Activated naive CD4-positive, alpha-beta T cell treated with anti-CD3 and anti-CD28 coated beads for 36 hours (primary cell): ENCODE measurements at regions not wholly inside any gene's neighbourhood (a gene's known extent, or its start where the extent isn't known, plus 50 kb on each side); places are given as distances from the start of the nearest gene placed in this dataset.

Source experiments
- CTCF ChIA-PET: fragments of 350-600 bp; sonication (Branson Sonifier 250); formaldehyde crosslinking; loops from one replicate; lab custom pipeline; 2021; ENCODE audit warnings: antibody characterized with exemption; lab: Charles Lee
- DNase-seq: peaks from one replicate; pipeline ENCODE4 v3.0.0-alpha.2; 2020
- H3K27ac Mint-ChIP-seq: one replicate; pipeline ENCODE4 v1.8.0; 2021; ENCODE audit warnings: mild to moderate bottlenecking, mixed read lengths
- H3K27me3 Mint-ChIP-seq: one replicate; pipeline ENCODE4 v1.8.0; 2021; ENCODE audit warnings: low read depth, mixed read lengths
- H3K36me3 Mint-ChIP-seq: one replicate; pipeline ENCODE4 v1.8.0; 2021; ENCODE audit warnings: low read depth, mixed read lengths
- H3K4me1 Mint-ChIP-seq: one replicate; pipeline ENCODE4 v1.8.0; 2021; ENCODE audit warnings: low read depth, mixed read lengths
- H3K4me3 Mint-ChIP-seq: one replicate; pipeline ENCODE4 v1.8.0; 2021; ENCODE audit warnings: mild to moderate bottlenecking, moderate library complexity, mixed read lengths
- H3K9me3 Mint-ChIP-seq: one replicate; pipeline ENCODE4 v1.8.0; 2021; ENCODE audit warnings: mixed read lengths
- intact Hi-C: fragments of 100-400 bp; cut with micrococcal nuclease; formaldehyde crosslinking; loops from one replicate; pipeline ENCODE4 v1.15.1; 2023

GRCh38 chr11:123378096-123378495 lies 52.0 kb upstream of the GRAMD1B start:
- H3K36me3 Mint-ChIP-seq, result no peaks in the 10 kb centered on the region
- intact Hi-C loops, result no loop called here

GRCh38 chr11:123377355-123377754 lies 52.7 kb upstream of the GRAMD1B start:
- H3K36me3 Mint-ChIP-seq, result no peaks in the 10 kb centered on the region
- intact Hi-C loops, result no loop called here
- CTCF ChIA-PET, result no interaction called here
- no peak for DNase-seq
- no peak overlapping the region for H3K4me3 Mint-ChIP-seq
- no peaks in the 10 kb centered on the region for H3K9me3 Mint-ChIP-seq
- no peak overlapping the region for H3K27ac Mint-ChIP-seq
- H3K27me3 Mint-ChIP-seq, result peaks cover 12% of the 10 kb centered on the region
- H3K4me1 Mint-ChIP-seq, result peaks cover 28% of the 10 kb centered on the region

More at GRCh38 chr11:123378096-123378495, 52.0 kb upstream of the GRAMD1B start:
- CTCF ChIA-PET, result interaction anchor here (1.0 kb wide), 1 partner anchor 29 kb away, joined by 4 read pairs; no protein-coding TSS in a partner anchor
- Mint-ChIP-seq H3K4me1 (peaks cover 28% of the 10 kb centered on the region), H3K4me3 (no peak overlapping the region), H3K27me3 (peaks cover 11% of the 10 kb centered on the region), H3K9me3 (no peaks in the 10 kb centered on the region), H3K27ac (no peak overlapping the region)
- no peak for DNase-seq

GRCh38 chr11:123375832-123376231 lies 54.2 kb upstream of the GRAMD1B start:
- no peaks in the 10 kb centered on the region for H3K9me3 Mint-ChIP-seq
- DNase-seq, result no peak
- CTCF ChIA-PET, result no interaction called here
- peaks cover 18% of the 10 kb centered on the region for H3K4me1 Mint-ChIP-seq
- no peak overlapping the region for H3K4me3 Mint-ChIP-seq
- H3K36me3 Mint-ChIP-seq, result peaks cover 1% of the 10 kb centered on the region
- peaks cover 18% of the 10 kb centered on the region for H3K27me3 Mint-ChIP-seq
- intact Hi-C loops, result no loop called here
- no peak overlapping the region for H3K27ac Mint-ChIP-seq

GRCh38 chr11:123374622-123374968 lies 55.5 kb upstream of the GRAMD1B start:
- intact Hi-C loops, result no loop called here
- peaks cover 18% of the 10 kb centered on the region for H3K27me3 Mint-ChIP-seq
- peaks cover 10% of the 10 kb centered on the region for H3K4me1 Mint-ChIP-seq
- no peak overlapping the region for H3K27ac Mint-ChIP-seq
- peaks cover 1% of the 10 kb centered on the region for H3K36me3 Mint-ChIP-seq
- DNase-seq, result no peak
- H3K9me3 Mint-ChIP-seq, result no peaks in the 10 kb centered on the region
- no peak overlapping the region for H3K4me3 Mint-ChIP-seq
- CTCF ChIA-PET, result interaction anchor here (1.0 to 1.4 kb wide), 4 partner anchors 21 to 333 kb away, joined by 3 read pairs; no protein-coding TSS in a partner anchor

GRCh38 chr11:123373754-123374621 lies 56.1 kb upstream of the GRAMD1B start:
- H3K27me3 Mint-ChIP-seq, result peaks cover 18% of the 10 kb centered on the region
- no peak overlapping the region for H3K27ac Mint-ChIP-seq
- H3K4me3 Mint-ChIP-seq, result no peak overlapping the region
- peaks cover 1% of the 10 kb centered on the region for H3K36me3 Mint-ChIP-seq
- H3K9me3 Mint-ChIP-seq, result no peaks in the 10 kb centered on the region
- DNase-seq, result no peak
- CTCF ChIA-PET, result interaction anchor here (1.0 to 1.4 kb wide), 4 partner anchors 17 to 333 kb away, joined by 3 to 4 read pairs (median 3); no protein-coding TSS in a partner anchor
- H3K4me1 Mint-ChIP-seq, result peaks cover 10% of the 10 kb centered on the region
- intact Hi-C loops, result no loop called here

GRCh38 chr11:123371506-123372297 lies 58.4 kb upstream of the GRAMD1B start:
- peaks cover 8% of the 10 kb centered on the region for H3K4me1 Mint-ChIP-seq
- H3K27me3 Mint-ChIP-seq, result peaks cover 18% of the 10 kb centered on the region
- CTCF ChIA-PET, result interaction anchor here (0.8 kb wide), 1 partner anchor 14 kb away, joined by 3 read pairs; no protein-coding TSS in a partner anchor
- intact Hi-C loops, result no loop called here
- no peaks in the 10 kb centered on the region for H3K9me3 Mint-ChIP-seq
- H3K4me3 Mint-ChIP-seq, result no peak overlapping the region
- peaks cover 3% of the 10 kb centered on the region for H3K36me3 Mint-ChIP-seq
- no peak for DNase-seq
- no peak overlapping the region for H3K27ac Mint-ChIP-seq

GRCh38 chr11:123366924-123367323 lies 63.1 kb upstream of the GRAMD1B start:
- peaks cover 3% of the 10 kb centered on the region for H3K36me3 Mint-ChIP-seq
- H3K4me1 Mint-ChIP-seq, result peaks cover 16% of the 10 kb centered on the region
- H3K9me3 Mint-ChIP-seq, result no peaks in the 10 kb centered on the region
- CTCF ChIA-PET, result interaction anchor here (0.8 to 1.1 kb wide), 2 partner anchors 9 to 13 kb away, joined by 3 to 6 read pairs; no protein-coding TSS in a partner anchor
- H3K27me3 Mint-ChIP-seq, result peaks cover 31% of the 10 kb centered on the region
- no peak for DNase-seq
- H3K4me3 Mint-ChIP-seq, result no peak overlapping the region
- intact Hi-C loops, result no loop called here
- H3K27ac Mint-ChIP-seq, result no peak overlapping the region

GRCh38 chr11:123365955-123366354 lies 64.1 kb upstream of the GRAMD1B start:
- intact Hi-C loops, result no loop called here
- peaks cover 33% of the 10 kb centered on the region for H3K27me3 Mint-ChIP-seq
- H3K9me3 Mint-ChIP-seq, result no peaks in the 10 kb centered on the region
- no peak overlapping the region for H3K4me3 Mint-ChIP-seq
- peaks cover 2% of the 10 kb centered on the region for H3K36me3 Mint-ChIP-seq
- DNase-seq, result no peak
- H3K4me1 Mint-ChIP-seq, result peaks cover 18% of the 10 kb centered on the region
- H3K27ac Mint-ChIP-seq, result no peak overlapping the region
- CTCF ChIA-PET, result no interaction called here

GRCh38 chr11:123364080-123364479 lies 66.0 kb upstream of the GRAMD1B start:
- H3K4me3 Mint-ChIP-seq, result no peak overlapping the region
- CTCF ChIA-PET, result interaction anchor here (2.1 kb wide), 1 partner anchor 103 kb away, joined by 4 read pairs; no protein-coding TSS in a partner anchor
- intact Hi-C loops, result no loop called here

GRCh38 chr11:123363556-123363955 lies 66.5 kb upstream of the GRAMD1B start:
- H3K36me3 Mint-ChIP-seq, result peaks cover 2% of the 10 kb centered on the region
- H3K27ac Mint-ChIP-seq, result no peak overlapping the region
- DNase-seq, result no peak
- H3K4me1 Mint-ChIP-seq, result peaks cover 23% of the 10 kb centered on the region
- CTCF ChIA-PET, result interaction anchor here (2.1 kb wide), 1 partner anchor 102 kb away, joined by 4 read pairs; no protein-coding TSS in a partner anchor
- peaks cover 52% of the 10 kb centered on the region for H3K27me3 Mint-ChIP-seq
- no peak overlapping the region for H3K4me3 Mint-ChIP-seq
- H3K9me3 Mint-ChIP-seq, result no peaks in the 10 kb centered on the region
- intact Hi-C loops, result no loop called here

More at GRCh38 chr11:123364080-123364479, 66.0 kb upstream of the GRAMD1B start:
- H3K4me1 Mint-ChIP-seq, result peaks cover 22% of the 10 kb centered on the region
- DNase-seq, result no peak
- no peaks in the 10 kb centered on the region for H3K9me3 Mint-ChIP-seq
- H3K27ac Mint-ChIP-seq, result no peak overlapping the region
- H3K27me3 Mint-ChIP-seq, result peaks cover 47% of the 10 kb centered on the region
- peaks cover 2% of the 10 kb centered on the region for H3K36me3 Mint-ChIP-seq

GRCh38 chr11:123362941-123363340 lies 67.1 kb upstream of the GRAMD1B start:
- no peak for DNase-seq
- peak overlapping the region; percentile 3 for H3K4me3 Mint-ChIP-seq
- CTCF ChIA-PET, result interaction anchor here (1.0 to 2.1 kb wide), 4 partner anchors 18 to 102 kb away, joined by 3 to 4 read pairs (median 4); no protein-coding TSS in a partner anchor
- H3K27ac Mint-ChIP-seq, result no peak overlapping the region
- H3K36me3 Mint-ChIP-seq, result peaks cover 2% of the 10 kb centered on the region
- H3K27me3 Mint-ChIP-seq, result peaks cover 55% of the 10 kb centered on the region
- H3K9me3 Mint-ChIP-seq, result no peaks in the 10 kb centered on the region
- H3K4me1 Mint-ChIP-seq, result peaks cover 25% of the 10 kb centered on the region
- intact Hi-C loops, result no loop called here

- Mint-ChIP-seq H3K4me1 (peaks cover 33% of the 10 kb centered on the region), H3K4me3 (no peak overlapping the region)
- CTCF ChIA-PET, result interaction anchor here (1.0 to 2.1 kb wide), 5 partner anchors 18 to 101 kb away, joined by 3 to 4 read pairs (median 3); no protein-coding TSS in a partner anchor
Measured at GRCh38 chr11:123362186-123362585, 67.9 kb upstream of the GRAMD1B start.

More at GRCh38 chr11:123362186-123362585, 67.9 kb upstream of the GRAMD1B start:
- Mint-ChIP-seq H3K36me3 (no peaks in the 10 kb centered on the region), H3K9me3 (no peaks in the 10 kb centered on the region), H3K27ac (no peak overlapping the region), H3K27me3 (peaks cover 49% of the 10 kb centered on the region)
- no peak for DNase-seq
- intact Hi-C loops, result no loop called here
